ENCODE measurements at regions not wholly inside any gene's neighbourhood (a gene's known extent, or its start where the extent isn't known, plus 50 kb on each side); places are given as distances from the start of the nearest gene placed in this dataset.

DNA sequence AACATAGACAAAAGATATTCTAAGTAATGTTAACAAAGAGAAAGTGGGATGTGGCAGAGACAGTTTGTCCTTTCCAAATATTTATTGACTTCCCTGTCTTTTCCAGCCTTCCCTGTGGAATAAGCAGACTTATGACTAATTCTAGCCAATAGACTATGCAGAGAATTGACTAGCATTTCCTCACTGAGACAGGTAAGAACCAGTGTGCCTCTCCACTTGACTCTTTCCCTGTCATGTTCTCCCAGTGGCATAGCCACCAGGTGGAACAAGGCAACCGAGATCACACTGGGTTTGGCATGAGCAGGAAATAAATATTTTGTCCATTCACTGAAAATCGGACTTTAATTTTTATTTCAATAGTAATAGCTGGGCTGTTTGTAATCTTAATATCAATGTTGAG is 168.1 kb upstream of the CTAGE1 start:
- no peak overlapping the region for H3K9ac ChIP-seq (ENCODE audit: low read length)

DNA sequence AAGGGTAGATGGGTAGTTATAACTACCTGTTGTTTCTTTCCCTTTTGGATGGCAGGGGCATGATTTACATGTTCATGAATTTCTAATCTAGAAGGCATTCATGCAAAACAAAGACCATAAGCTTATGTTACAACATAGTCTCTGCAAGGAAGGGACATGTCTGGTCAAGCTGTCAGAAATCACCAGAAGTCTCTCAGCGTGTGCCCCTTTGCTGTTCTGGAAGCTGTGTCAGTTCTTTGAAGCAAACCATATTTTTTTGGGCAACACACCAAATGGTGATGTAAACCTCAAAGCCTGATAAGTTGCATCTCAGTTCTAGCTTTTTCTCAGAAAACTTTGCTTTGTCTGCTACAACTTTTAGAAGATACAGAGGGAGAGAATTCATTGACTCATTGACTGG is 173.5 kb upstream of the CTAGE1 start:
- Histone ChIP-seq H3K9ac (ENCODE audit: low read length) (no peak overlapping the region), H3K9me3 (ENCODE audit: low read length) (no peaks in the 10 kb centered on the region), H3K4me3 (ENCODE audit: low read depth, low read length, poor library complexity, severe bottlenecking) (no peak overlapping the region), H3K27me3 (ENCODE audit: insufficient read depth, low read length) (no peaks in the 10 kb centered on the region), H3K4me1 (ENCODE audit: insufficient read depth, low read length, severe bottlenecking) (no peaks in the 10 kb centered on the region), H3K9me2 (ENCODE audit: low read depth, low read length) (no peaks in the 10 kb centered on the region), H3K36me3 (ENCODE audit: insufficient read depth, low read length) (no peaks in the 10 kb centered on the region), H3F3A (ENCODE audit: insufficient read depth, low read length) (no peaks in the 10 kb centered on the region), H3K27ac (ENCODE audit: low read depth, low read length, poor library complexity, severe bottlenecking) (no peak overlapping the region), H4K20me1 (ENCODE audit: insufficient read depth, low read length) (no peaks in the 10 kb centered on the region), H3K4me2 (ENCODE audit: low read length) (no peak overlapping the region), H2AFZ (ENCODE audit: low read length) (no peak overlapping the region), H3K79me2 (ENCODE audit: insufficient read depth, low read length) (no peaks in the 10 kb centered on the region)
- no peak for TF ChIP-seq EZH2 (IDR thresholded peaks at IDR 0.05; ENCODE audit: borderline replicate concordance, low read length)
- TF ChIP-seq, protein P1, sequence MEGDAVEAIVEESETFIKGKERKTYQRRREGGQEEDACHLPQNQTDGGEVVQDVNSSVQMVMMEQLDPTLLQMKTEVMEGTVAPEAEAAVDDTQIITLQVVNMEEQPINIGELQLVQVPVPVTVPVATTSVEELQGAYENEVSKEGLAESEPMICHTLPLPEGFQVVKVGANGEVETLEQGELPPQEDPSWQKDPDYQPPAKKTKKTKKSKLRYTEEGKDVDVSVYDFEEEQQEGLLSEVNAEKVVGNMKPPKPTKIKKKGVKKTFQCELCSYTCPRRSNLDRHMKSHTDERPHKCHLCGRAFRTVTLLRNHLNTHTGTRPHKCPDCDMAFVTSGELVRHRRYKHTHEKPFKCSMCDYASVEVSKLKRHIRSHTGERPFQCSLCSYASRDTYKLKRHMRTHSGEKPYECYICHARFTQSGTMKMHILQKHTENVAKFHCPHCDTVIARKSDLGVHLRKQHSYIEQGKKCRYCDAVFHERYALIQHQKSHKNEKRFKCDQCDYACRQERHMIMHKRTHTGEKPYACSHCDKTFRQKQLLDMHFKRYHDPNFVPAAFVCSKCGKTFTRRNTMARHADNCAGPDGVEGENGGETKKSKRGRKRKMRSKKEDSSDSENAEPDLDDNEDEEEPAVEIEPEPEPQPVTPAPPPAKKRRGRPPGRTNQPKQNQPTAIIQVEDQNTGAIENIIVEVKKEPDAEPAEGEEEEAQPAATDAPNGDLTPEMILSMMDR (IDR thresholded peaks at IDR 0.05; ENCODE audit: low read length): no peak

More for the DNA sequence above, 168.1 kb upstream of the CTAGE1 start:
- Histone ChIP-seq H3K27me3 (ENCODE audit: insufficient read depth, low read length) (no peaks in the 10 kb centered on the region), H3K9me3 (ENCODE audit: low read length) (no peaks in the 10 kb centered on the region), H4K20me1 (ENCODE audit: insufficient read depth, low read length) (no peaks in the 10 kb centered on the region), H3K79me2 (ENCODE audit: insufficient read depth, low read length) (no peaks in the 10 kb centered on the region), H3K27ac (ENCODE audit: low read depth, low read length, poor library complexity, severe bottlenecking) (no peak overlapping the region), H3K4me1 (ENCODE audit: insufficient read depth, low read length, severe bottlenecking) (no peaks in the 10 kb centered on the region), H2AFZ (ENCODE audit: low read length) (no peak overlapping the region), H3K4me2 (ENCODE audit: low read length) (no peak overlapping the region), H3K9me2 (ENCODE audit: low read depth, low read length) (no peaks in the 10 kb centered on the region), H3F3A (ENCODE audit: insufficient read depth, low read length) (no peaks in the 10 kb centered on the region), H3K4me3 (ENCODE audit: low read depth, low read length, poor library complexity, severe bottlenecking) (no peak overlapping the region), H3K36me3 (ENCODE audit: insufficient read depth, low read length) (no peaks in the 10 kb centered on the region)
- TF ChIP-seq EZH2 (IDR thresholded peaks at IDR 0.05; ENCODE audit: borderline replicate concordance, low read length): no peak
- TF ChIP-seq, protein P1 (IDR thresholded peaks at IDR 0.05; ENCODE audit: low read length): no peak

- Histone ChIP-seq H4K20me1 (ENCODE audit: insufficient read depth, low read length) (no peaks in the 10 kb centered on the region), H2AFZ (ENCODE audit: low read length) (no peak overlapping the region), H3K9me3 (ENCODE audit: low read length) (no peaks in the 10 kb centered on the region), H3K4me3 (ENCODE audit: low read depth, low read length, poor library complexity, severe bottlenecking) (no peak overlapping the region), H3K4me1 (ENCODE audit: insufficient read depth, low read length, severe bottlenecking) (no peaks in the 10 kb centered on the region), H3K27ac (ENCODE audit: low read depth, low read length, poor library complexity, severe bottlenecking) (no peak overlapping the region), H3F3A (ENCODE audit: insufficient read depth, low read length) (no peaks in the 10 kb centered on the region), H3K9me2 (ENCODE audit: low read depth, low read length) (no peaks in the 10 kb centered on the region), H3K4me2 (ENCODE audit: low read length) (no peak overlapping the region), H3K9ac (ENCODE audit: low read length) (no peak overlapping the region), H3K36me3 (ENCODE audit: insufficient read depth, low read length) (no peaks in the 10 kb centered on the region), H3K79me2 (ENCODE audit: insufficient read depth, low read length) (no peaks in the 10 kb centered on the region), H3K27me3 (ENCODE audit: insufficient read depth, low read length) (no peaks in the 10 kb centered on the region)
- TF ChIP-seq, protein P1 (IDR thresholded peaks at IDR 0.05; ENCODE audit: low read length): no peak
- no peak for TF ChIP-seq EZH2 (IDR thresholded peaks at IDR 0.05; ENCODE audit: borderline replicate concordance, low read length)
Measured at GRCh38 chr18:22594155-22594690, 176.5 kb upstream of the CTAGE1 start.
